ENCODE measurements at regions not wholly inside any gene's neighbourhood (a gene's known extent, or its start where the extent isn't known, plus 50 kb on each side); places are given as distances from the start of the nearest gene placed in this dataset.

DNA sequence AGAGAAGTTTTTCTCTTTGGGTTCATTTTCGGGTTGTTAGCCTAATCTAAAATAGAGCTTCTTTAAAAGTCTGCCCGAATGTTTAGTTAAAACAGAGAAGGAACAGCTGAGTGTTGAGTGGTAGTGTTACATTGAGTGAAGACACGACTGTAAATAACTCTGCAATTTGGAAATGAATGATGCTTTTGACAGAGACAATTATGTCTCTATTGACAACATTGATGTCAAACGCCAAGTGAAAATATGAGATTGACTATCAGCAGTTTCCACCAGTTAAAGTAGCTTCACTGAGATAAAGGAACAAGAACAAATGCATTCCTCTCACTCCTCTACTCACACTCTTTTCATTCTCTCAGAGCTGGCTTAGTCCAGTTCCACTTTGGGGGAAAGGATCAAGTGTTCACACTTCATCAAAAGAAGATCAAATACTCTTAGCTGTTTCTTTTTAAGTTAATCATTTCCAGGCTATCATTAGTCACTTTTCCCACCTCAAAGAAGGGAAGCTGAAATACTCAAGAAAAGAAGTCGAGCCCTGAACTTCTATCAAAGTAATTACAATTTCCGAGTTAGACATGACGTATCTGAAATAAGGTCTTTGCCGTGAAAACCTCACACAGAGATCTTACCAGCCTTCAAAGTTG lies 399.1 kb upstream of the DPH6 start:
- ATAC-seq (no peak), FAIRE-seq (peak; percentile 59)

GRCh38 chr15:35953424-35953823 lies 407.5 kb upstream of the DPH6 start:
- intact Hi-C loops (cut with micrococcal nuclease; ENCODE audit: unreplicated experiment) (no loop called here), in situ Hi-C loops (cut with MboI) (no loop called here)
- Histone ChIP-seq H3K36me3 (ENCODE audit: control insufficient read depth in 2 of 2, insufficient read depth in 2 of 2, low read length in 1 of 2) (no peaks in the 10 kb centered on the region), H3K79me2 (ENCODE audit: control insufficient read depth, insufficient read depth, low read length) (no peaks in the 10 kb centered on the region), H3K27ac (ENCODE audit: control insufficient read depth, insufficient read depth) (no peak overlapping the region), H3K4me3 (no peak overlapping the region), H3K9me3 (replicated peaks; ENCODE audit: control insufficient read depth, insufficient read depth, low read length) (no peaks in the 10 kb centered on the region), H3K4me2 (ENCODE audit: control insufficient read depth, insufficient read depth) (no peak overlapping the region), H2AFZ (ENCODE audit: control insufficient read depth, low read depth, low read length) (no peak overlapping the region), H3K9ac (ENCODE audit: control insufficient read depth, insufficient read depth, low read length) (no peak overlapping the region), H3K27me3 (replicated peaks in 1 of 2; ENCODE audit: control insufficient read depth in 2 of 2, insufficient read depth in 2 of 2, low read length in 1 of 2) (no peaks in the 10 kb centered on the region), H4K20me1 (ENCODE audit: control insufficient read depth, insufficient read depth) (no peaks in the 10 kb centered on the region), H3K4me1 (ENCODE audit: control insufficient read depth, insufficient read depth, low read length) (no peaks in the 10 kb centered on the region)
- ChIA-PET SMC1A (ENCODE audit: uncharacterized antibody, unreplicated experiment) (no interaction called here), POLR2A (no interaction called here), RAD21 (ENCODE audit: unreplicated experiment) (no interaction called here), CTCF (no interaction called here)
- ATAC-seq (no peak), DNase-seq (ENCODE audit: low read depth, low spot score) (no peak), FAIRE-seq (no peak)
- no TSS peak for BruUV-seq (replicated peaks)
- 16% methylated on average over 3 of the region's 3 CpGs for WGBS (ENCODE audit: insufficient coverage, insufficient replicate concordance, low lambda C conversion rate, missing lambda C conversion rate)
- TF ChIP-seq E4F1 (IDR thresholded peaks at IDR 0.05; ENCODE audit: borderline replicate concordance, partially characterized antibody), result no peak
- no peak for TF ChIP-seq ZBTB4 (CRISPR knock-in tag; IDR thresholded peaks at IDR 0.05)
- no peak for TF ChIP-seq MAX (IDR thresholded peaks at IDR 0.05; ENCODE audit: low read depth, low read length)
- no peak for TF ChIP-seq CBX5 (IDR thresholded peaks at IDR 0.05; ENCODE audit: low read depth)
- no peak for TF ChIP-seq ZBTB11 (CRISPR knock-in tag; IDR thresholded peaks at IDR 0.05)
- no peak for TF ChIP-seq MYB (IDR thresholded peaks at IDR 0.05; ENCODE audit: borderline replicate concordance, low read depth, low read length)

More for the DNA sequence above, 399.1 kb upstream of the DPH6 start:
- ChIA-PET RAD21 (ENCODE audit: unreplicated experiment) (no interaction called here), POLR2A (no interaction called here), CTCF (interaction anchor here (0.6 kb wide), 1 partner anchor 236 kb away, joined by 4 read pairs; no protein-coding TSS in a partner anchor), SMC1A (ENCODE audit: uncharacterized antibody, unreplicated experiment) (interaction anchor here (1.0 kb wide), 1 partner anchor 10 kb away, joined by 3 read pairs; no protein-coding TSS in a partner anchor)
- no peaks in the 10 kb centered on the region for H3K4me1 ChIP-seq (ENCODE audit: control insufficient read depth, insufficient read depth, low read length)
- no peak for DNase-seq (ENCODE audit: low read depth, low spot score)
- H2AFZ ChIP-seq (ENCODE audit: control insufficient read depth, low read depth, low read length), result no peak overlapping the region
- no peaks in the 10 kb centered on the region for H4K20me1 ChIP-seq (ENCODE audit: control insufficient read depth, insufficient read depth)
- no peaks in the 10 kb centered on the region for H3K9me3 ChIP-seq (replicated peaks; ENCODE audit: control insufficient read depth, insufficient read depth, low read length)
- no TSS peak for BruUV-seq (replicated peaks)
- no peak overlapping the region for H3K4me2 ChIP-seq (ENCODE audit: control insufficient read depth, insufficient read depth)
- in situ Hi-C loops (cut with MboI) (no loop called here), intact Hi-C loops (cut with micrococcal nuclease; ENCODE audit: unreplicated experiment) (no loop called here)
- H3K4me3 ChIP-seq, result no peak overlapping the region
- H3K27ac ChIP-seq (ENCODE audit: control insufficient read depth, insufficient read depth), result no peak overlapping the region
- H3K79me2 ChIP-seq (ENCODE audit: control insufficient read depth, insufficient read depth, low read length), result no peaks in the 10 kb centered on the region
- no peak for TF ChIP-seq ZNF24 (IDR thresholded peaks at IDR 0.05)
- no peak overlapping the region for H3K9ac ChIP-seq (ENCODE audit: control insufficient read depth, insufficient read depth, low read length)
- H3K36me3 ChIP-seq (ENCODE audit: control insufficient read depth in 2 of 2, insufficient read depth in 2 of 2, low read length in 1 of 2), result no peaks in the 10 kb centered on the region
- H3K27me3 ChIP-seq (replicated peaks in 1 of 2; ENCODE audit: control insufficient read depth in 2 of 2, insufficient read depth in 2 of 2, low read length in 1 of 2), result no peaks in the 10 kb centered on the region
- WGBS (ENCODE audit: insufficient coverage, insufficient replicate concordance, low lambda C conversion rate, missing lambda C conversion rate), result 37% methylated on average over 8 of the region's 8 CpGs

Data from GM12878 (cell line).